HG03342 (cell line): ENCODE measurements at regions not wholly inside any gene's neighbourhood (a gene's known extent, or its start where the extent isn't known, plus 50 kb on each side); places are given as distances from the start of the nearest gene placed in this dataset.
"Not testable (repeated sequence)": the region's sequence is repeated elsewhere in the genome, so short reads cannot be mapped to it uniquely, and the experiment has no call there.

ENCODE experiments used
- ATAC-seq: cut with Tn5 transposase; IDR thresholded peaks from one replicate; pipeline ENCODE4 v1.9.1; 2021; ENCODE audit warnings: mild to moderate bottlenecking, moderate library complexity; ENCODE audit not compliant: unreplicated experiment

DNA sequence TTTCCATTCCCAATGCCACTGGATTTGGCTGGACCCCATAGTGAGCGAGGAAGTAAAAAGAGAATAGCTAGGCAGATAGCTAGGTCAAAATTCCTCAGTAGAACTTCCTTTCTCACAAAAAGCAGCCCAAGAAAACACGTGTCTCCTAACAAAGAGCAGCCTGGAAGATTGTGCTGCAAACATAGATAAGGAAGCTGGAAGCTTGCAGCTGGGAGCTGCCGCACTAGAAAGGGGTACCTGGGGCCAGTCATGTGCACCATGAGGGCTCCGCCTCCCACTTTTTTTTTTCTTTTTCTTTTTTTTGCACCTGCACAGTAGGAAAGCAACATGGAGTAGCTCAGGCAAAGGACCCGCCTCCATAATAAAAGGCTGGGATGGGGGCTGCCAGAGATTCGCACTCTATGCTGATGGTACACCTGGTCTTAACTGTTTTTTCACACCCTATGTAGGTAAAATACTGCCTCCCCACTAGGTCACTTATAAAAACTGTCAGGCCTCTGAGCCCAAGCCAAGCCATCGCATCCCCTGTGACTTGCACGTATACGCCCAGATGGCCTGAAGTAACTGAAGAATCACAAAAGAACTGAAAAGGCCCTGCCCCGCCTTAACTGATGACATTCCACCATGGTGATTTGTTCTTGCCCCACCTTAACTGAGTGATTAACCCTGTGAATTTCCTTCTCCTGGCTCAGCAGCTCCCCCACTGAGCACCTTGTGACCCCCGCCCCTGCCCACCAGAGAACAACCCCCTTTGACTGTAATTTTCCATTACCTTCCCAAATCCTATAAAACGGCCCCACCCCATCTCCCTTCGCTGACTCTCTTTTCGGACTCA, 521.6 kb downstream of the IRS2 start:
- not testable (repeated sequence) for ATAC-seq

DNA sequence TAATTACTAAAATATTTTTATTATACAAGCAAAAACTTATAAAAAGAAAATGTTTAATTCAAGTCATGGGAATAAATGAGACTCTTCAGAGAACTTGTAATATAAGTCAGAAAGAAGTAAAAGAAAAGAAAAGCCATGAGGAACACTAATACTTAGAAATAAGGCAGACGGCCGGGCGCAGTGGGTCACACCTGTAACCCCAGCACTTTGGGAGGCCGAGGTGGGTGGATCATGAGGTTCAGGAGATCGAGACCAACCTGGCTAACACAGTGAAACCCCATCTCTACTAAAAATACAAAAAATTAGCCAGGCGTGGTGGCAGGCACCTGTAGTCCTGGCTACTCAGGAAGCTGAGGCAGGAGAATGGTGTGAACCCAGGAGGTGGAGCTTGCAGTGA, 528.6 kb downstream of the IRS2 start:
- not testable (repeated sequence) for ATAC-seq
